ENCODE measurements at regions not wholly inside any gene's neighbourhood (a gene's known extent, or its start where the extent isn't known, plus 50 kb on each side); places are given as distances from the start of the nearest gene placed in this dataset.
"Not testable (repeated sequence)": the region's sequence is repeated elsewhere in the genome, so short reads cannot be mapped to it uniquely, and the experiment has no call there.

GRCh38 chr20:40949346-40949745, 79.3 kb upstream of the TOP1 start:
- H3K4me3 ChIP-seq (ENCODE audit: low read depth, low read length) = no peak overlapping the region
- no peaks in the 10 kb centered on the region for H3K36me3 ChIP-seq (ENCODE audit: control insufficient read depth, insufficient read depth, low read length)
- no peak for DNase-seq (ENCODE audit: low read depth)
- TF ChIP-seq CTCF (IDR thresholded peaks at IDR 0.05; ENCODE audit: insufficient read depth, low read length, severe bottlenecking) = no peak
- H3K27me3 ChIP-seq (ENCODE audit: control insufficient read depth, insufficient read depth, low read length) = no peaks in the 10 kb centered on the region
- no peak for FAIRE-seq

- H3K4me3 ChIP-seq (ENCODE audit: low read depth, low read length) = no peak overlapping the region
- FAIRE-seq = no peak
- TF ChIP-seq CTCF (IDR thresholded peaks at IDR 0.05; ENCODE audit: insufficient read depth, low read length, severe bottlenecking) = no peak
These were observed 76.5 kb upstream of the TOP1 start for GRCh38 chr20:40952136-40952535.

GRCh38 chr20:40953416-40953815, 75.2 kb upstream of the TOP1 start:
- TF ChIP-seq CTCF (IDR thresholded peaks at IDR 0.05; ENCODE audit: insufficient read depth, low read length, severe bottlenecking) = no peak
- Histone ChIP-seq H3K36me3 (ENCODE audit: control insufficient read depth, insufficient read depth, low read length) (no peaks in the 10 kb centered on the region), H3K4me3 (ENCODE audit: low read depth, low read length) (no peak overlapping the region), H3K27me3 (ENCODE audit: control insufficient read depth, insufficient read depth, low read length) (no peaks in the 10 kb centered on the region)
- no peak for FAIRE-seq
- DNase-seq (ENCODE audit: low read depth) = no peak

More at GRCh38 chr20:40952136-40952535, 76.5 kb upstream of the TOP1 start:
- DNase-seq (ENCODE audit: low read depth) = no peak
- no peaks in the 10 kb centered on the region for H3K27me3 ChIP-seq (ENCODE audit: control insufficient read depth, insufficient read depth, low read length)
- no peaks in the 10 kb centered on the region for H3K36me3 ChIP-seq (ENCODE audit: control insufficient read depth, insufficient read depth, low read length)

- DNase-seq (ENCODE audit: low read depth) (no peak), FAIRE-seq (no peak)
- no peaks in the 10 kb centered on the region for H3K27me3 ChIP-seq (ENCODE audit: control insufficient read depth, insufficient read depth, low read length)
- TF ChIP-seq CTCF (IDR thresholded peaks at IDR 0.05; ENCODE audit: insufficient read depth, low read length, severe bottlenecking) = no peak
- no peaks in the 10 kb centered on the region for H3K36me3 ChIP-seq (ENCODE audit: control insufficient read depth, insufficient read depth, low read length)
- H3K4me3 ChIP-seq (ENCODE audit: low read depth, low read length) = no peak overlapping the region
These were observed 74.8 kb upstream of the TOP1 start for GRCh38 chr20:40953856-40954255.

GRCh38 chr20:40954521-40955165, 74.0 kb upstream of the TOP1 start:
- no peak for TF ChIP-seq CTCF (IDR thresholded peaks at IDR 0.05; ENCODE audit: insufficient read depth, low read length, severe bottlenecking)
- Histone ChIP-seq H3K4me3 (ENCODE audit: low read depth, low read length) (no peak overlapping the region), H3K36me3 (ENCODE audit: control insufficient read depth, insufficient read depth, low read length) (no peaks in the 10 kb centered on the region), H3K27me3 (ENCODE audit: control insufficient read depth, insufficient read depth, low read length) (no peaks in the 10 kb centered on the region)
- FAIRE-seq (no peak), DNase-seq (ENCODE audit: low read depth) (no peak)

- Histone ChIP-seq H3K27me3 (ENCODE audit: control insufficient read depth, insufficient read depth, low read length) (no peaks in the 10 kb centered on the region), H3K4me3 (ENCODE audit: low read depth, low read length) (no peak overlapping the region), H3K36me3 (ENCODE audit: control insufficient read depth, insufficient read depth, low read length) (no peaks in the 10 kb centered on the region)
- DNase-seq (ENCODE audit: low read depth) (no peak), FAIRE-seq (no peak)
- TF ChIP-seq CTCF (IDR thresholded peaks at IDR 0.05; ENCODE audit: insufficient read depth, low read length, severe bottlenecking) = no peak
These were observed 73.3 kb upstream of the TOP1 start for GRCh38 chr20:40955326-40955725.

GRCh38 chr20:40955826-40956225, 72.8 kb upstream of the TOP1 start:
- H3K36me3 ChIP-seq (ENCODE audit: control insufficient read depth, insufficient read depth, low read length); H3K27me3 ChIP-seq (ENCODE audit: control insufficient read depth, insufficient read depth, low read length); FAIRE-seq; H3K4me3 ChIP-seq (ENCODE audit: low read depth, low read length); DNase-seq (ENCODE audit: low read depth): not testable (repeated sequence)
